Endothelial cell of umbilical vein (primary cell): ENCODE measurements at regions not wholly inside any gene's neighbourhood (a gene's known extent, or its start where the extent isn't known, plus 50 kb on each side); places are given as distances from the start of the nearest gene placed in this dataset.

Experiments used
- BruUV-seq: library from RNA; stranded (reverse); fragments of 400-500 nt; replicated peaks from 2 replicates; lab custom pipeline; 2021; lab: Mats Ljungman, UMichigan
- CTCF ChIA-PET: fragments of 300-600, 350-600 bp; sonication (Branson Sonifier 250); formaldehyde crosslinking; loops from one replicate; lab custom pipeline; 2021; ENCODE audit warnings: antibody characterized with exemption, inconsistent platforms; lab: Charles Lee
- POLR2A ChIA-PET: fragments of 300-600, 350-600 bp; sonication (Branson Sonifier 250); formaldehyde crosslinking; loops from one replicate; lab custom pipeline; 2021; ENCODE audit warnings: antibody characterized with exemption, inconsistent platforms; lab: Charles Lee
- DNase-seq: peaks from one replicate; pipeline ENCODE4 v3.0.0-alpha.2; 2011; ENCODE audit warnings: low read depth, low spot score
- FAIRE-seq: peaks from 2 replicates; lab custom pipeline; 2011; peaks lifted over from hg19 to GRCh38; lab: Jason Lieb, UNC
- H2AFZ ChIP-seq: 2 replicates; pipeline ENCODE4 v1.6.0; 2012; ENCODE audit warnings: low read depth, low read length, control low read depth, inconsistent platforms
- H3K27ac ChIP-seq: 2 replicates; pipeline ENCODE4 v1.5.1; 2011; ENCODE audit warnings: low read depth, mild to moderate bottlenecking, control low read depth, low read length, moderate library complexity; ENCODE audit not compliant: insufficient read depth
- H3K27me3 ChIP-seq, 2 experiments: 2 replicates each; pipeline versions ENCODE4 v1.6.0 to v1.6.1; 2011; ENCODE audit warnings: low read length in 2 of 2, mixed read lengths in 1 of 2; ENCODE audit not compliant: control insufficient read depth in 2 of 2, insufficient read depth in 2 of 2
- H3K36me3 ChIP-seq, 2 experiments: 2 replicates in 1 of 2; 3 replicates in 1 of 2; pipeline ENCODE4 v1.5.1; 2011; ENCODE audit warnings: low read length in 2 of 2, mild to moderate bottlenecking in 1 of 2, moderate library complexity in 1 of 2; ENCODE audit not compliant: control insufficient read depth in 2 of 2, insufficient read depth in 2 of 2; ENCODE audit errors: extremely low read depth in 1 of 2
- H3K4me1 ChIP-seq: 3 replicates; pipeline ENCODE4 v1.5.1; 2011; ENCODE audit warnings: mild to moderate bottlenecking, low read length; ENCODE audit not compliant: control insufficient read depth, insufficient read depth; ENCODE audit errors: extremely low read depth
- H3K4me2 ChIP-seq: 2 replicates; pipeline ENCODE4 v1.6.1; 2011; ENCODE audit warnings: low read length, control low read depth, mixed read lengths; ENCODE audit not compliant: insufficient read depth
- H3K4me3 ChIP-seq, 3 experiments: fragments of 200-600 bp in 1 of 3; sonication (generic), shearing (Covaris generic) in 1 of 3; replicated peaks in 1 of 3; 2 replicates each; pipeline ENCODE4 v1.5.1; 2011 to 2016; ENCODE audit warnings: control low read depth in 3 of 3, low read length in 3 of 3, mild to moderate bottlenecking in 2 of 3, inconsistent platforms in 1 of 3, low read depth in 1 of 3, moderate library complexity in 1 of 3; ENCODE audit not compliant: insufficient read depth in 1 of 3
- H3K79me2 ChIP-seq: 2 replicates; pipeline ENCODE4 v1.6.0; 2012; ENCODE audit warnings: low read length, inconsistent platforms; ENCODE audit not compliant: control insufficient read depth, insufficient read depth
- H3K9ac ChIP-seq: replicated peaks from 2 replicates; pipeline ENCODE3; 2011; ENCODE audit warnings: low read length, control low read depth; ENCODE audit not compliant: insufficient read depth; ENCODE audit errors: extremely low read depth
- H3K9me1 ChIP-seq: replicated peaks from 3 replicates; pipeline ENCODE4 v1.6.0; 2011; ENCODE audit warnings: mild to moderate bottlenecking, low read length; ENCODE audit not compliant: control insufficient read depth, insufficient read depth; ENCODE audit errors: extremely low read depth
- H3K9me3 ChIP-seq: replicated peaks from 2 replicates; pipeline ENCODE4 v1.5.1; 2012; ENCODE audit warnings: low read length, inconsistent platforms; ENCODE audit not compliant: control insufficient read depth, insufficient read depth
- H4K20me1 ChIP-seq: replicated peaks from 2 replicates; pipeline ENCODE3; 2011; ENCODE audit warnings: mild to moderate bottlenecking, low read length; ENCODE audit not compliant: control insufficient read depth, insufficient read depth; ENCODE audit errors: extremely low read depth
- EZH2 ChIP-seq: IDR thresholded peaks from 2 replicates; pipeline ENCODE4 v1.6.1; 2012; ENCODE audit warnings: borderline replicate concordance, low read depth, mild to moderate bottlenecking, moderate library complexity, low read length, inconsistent platforms; ENCODE audit not compliant: severe bottlenecking
- FOS ChIP-seq: IDR thresholded peaks from 2 replicates; pipeline ENCODE4 v1.6.1; 2011; ENCODE audit warnings: mild to moderate bottlenecking, low read length, moderate library complexity, borderline replicate concordance; ENCODE audit not compliant: insufficient read depth
- GATA2 ChIP-seq: IDR thresholded peaks from 2 replicates; pipeline ENCODE4 v1.7.0; 2011; ENCODE audit warnings: low read depth, mild to moderate bottlenecking, moderate library complexity, mixed read lengths, low read length; ENCODE audit not compliant: insufficient read length, insufficient read depth
- JUN ChIP-seq: IDR thresholded peaks from 2 replicates; pipeline ENCODE4 v1.6.1; 2011; ENCODE audit warnings: borderline replicate concordance, low read depth; ENCODE audit not compliant: insufficient read length, insufficient read depth
- MYC ChIP-seq: IDR thresholded peaks from one replicate; pipeline ENCODE4 v1.6.1; 2011; ENCODE audit warnings: mild to moderate bottlenecking, low read depth, low read length
- POLR2A ChIP-seq: IDR thresholded peaks from 2 replicates; pipeline ENCODE4 v1.6.1; 2012; ENCODE audit warnings: low read depth, mild to moderate bottlenecking, control low read depth, low read length
- POLR2AphosphoS5 ChIP-seq: IDR thresholded peaks from 2 replicates; pipeline ENCODE4 v1.6.1; 2012; ENCODE audit warnings: low read depth, mild to moderate bottlenecking, control low read depth, low read length, moderate library complexity; ENCODE audit not compliant: insufficient read depth
- dilution Hi-C: fragments of 300-500 bp; cut with MboI; formaldehyde crosslinking; loops from one replicate; pipeline ENCODE4 v1.15.0; 2019; ENCODE audit warnings: low sequenced_read_pairs; ENCODE audit not compliant: extremely low pct_ligation_motif_present
- intact Hi-C: fragments of 100-400 bp; cut with micrococcal nuclease; formaldehyde crosslinking; loops from one replicate; pipeline ENCODE4 v1.10.0; 2022
- TF ChIP-seq, protein P1 (sequence below), 2 donors: IDR thresholded peaks; 1 replicate in 1 of 2; 2 replicates in 1 of 2; pipeline ENCODE4 v1.5.1; 2011; ENCODE audit warnings: low read length in 2 of 2, mild to moderate bottlenecking in 2 of 2, moderate library complexity in 2 of 2, control low read depth in 1 of 2, inconsistent platforms in 1 of 2, low read depth in 1 of 2; ENCODE audit not compliant: insufficient read depth in 1 of 2; ENCODE audit errors: extremely low read depth in 1 of 2
- TF ChIP-seq, protein P2 (sequence below): IDR thresholded peaks from 2 replicates; pipeline ENCODE4 v1.6.1; 2011; ENCODE audit not compliant: insufficient read depth, insufficient read length

GRCh38 chr10:130728531-130729215 is 582.8 kb downstream of the TCERG1L start:
- ChIA-PET CTCF (no interaction called here), POLR2A (no interaction called here)
- Histone ChIP-seq H3K27ac (no peak overlapping the region), H4K20me1 (no peaks in the 10 kb centered on the region), H3K36me3 (no peaks in the 10 kb centered on the region), H3K4me3 (no peak overlapping the region), H3K9me1 (no peaks in the 10 kb centered on the region), H3K27me3 (no peaks in the 10 kb centered on the region), H3K79me2 (no peaks in the 10 kb centered on the region), H3K4me1 (no peaks in the 10 kb centered on the region), H2AFZ (no peak overlapping the region), H3K4me2 (no peak overlapping the region), H3K9ac (no peak overlapping the region), H3K9me3 (peaks cover 1% of the 10 kb centered on the region)
- no peak for FAIRE-seq
- no peak for DNase-seq
- no peak for TF ChIP-seq JUN
- no peak for TF ChIP-seq EZH2
- TF ChIP-seq, protein P1, sequence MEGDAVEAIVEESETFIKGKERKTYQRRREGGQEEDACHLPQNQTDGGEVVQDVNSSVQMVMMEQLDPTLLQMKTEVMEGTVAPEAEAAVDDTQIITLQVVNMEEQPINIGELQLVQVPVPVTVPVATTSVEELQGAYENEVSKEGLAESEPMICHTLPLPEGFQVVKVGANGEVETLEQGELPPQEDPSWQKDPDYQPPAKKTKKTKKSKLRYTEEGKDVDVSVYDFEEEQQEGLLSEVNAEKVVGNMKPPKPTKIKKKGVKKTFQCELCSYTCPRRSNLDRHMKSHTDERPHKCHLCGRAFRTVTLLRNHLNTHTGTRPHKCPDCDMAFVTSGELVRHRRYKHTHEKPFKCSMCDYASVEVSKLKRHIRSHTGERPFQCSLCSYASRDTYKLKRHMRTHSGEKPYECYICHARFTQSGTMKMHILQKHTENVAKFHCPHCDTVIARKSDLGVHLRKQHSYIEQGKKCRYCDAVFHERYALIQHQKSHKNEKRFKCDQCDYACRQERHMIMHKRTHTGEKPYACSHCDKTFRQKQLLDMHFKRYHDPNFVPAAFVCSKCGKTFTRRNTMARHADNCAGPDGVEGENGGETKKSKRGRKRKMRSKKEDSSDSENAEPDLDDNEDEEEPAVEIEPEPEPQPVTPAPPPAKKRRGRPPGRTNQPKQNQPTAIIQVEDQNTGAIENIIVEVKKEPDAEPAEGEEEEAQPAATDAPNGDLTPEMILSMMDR (IDR thresholded peaks at IDR 0.05; ENCODE audit: extremely low read depth in 1 of 2, insufficient read depth in 1 of 2, low read depth in 1 of 2, low read length in 2 of 2): no peak
- no peak for TF ChIP-seq POLR2A
- TF ChIP-seq, protein P2, sequence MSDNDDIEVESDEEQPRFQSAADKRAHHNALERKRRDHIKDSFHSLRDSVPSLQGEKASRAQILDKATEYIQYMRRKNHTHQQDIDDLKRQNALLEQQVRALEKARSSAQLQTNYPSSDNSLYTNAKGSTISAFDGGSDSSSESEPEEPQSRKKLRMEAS: no peak
- no peak for TF ChIP-seq MYC
- no peak for TF ChIP-seq GATA2
- no peak for TF ChIP-seq POLR2AphosphoS5
- no peak for TF ChIP-seq FOS
- dilution Hi-C loops (no loop called here), intact Hi-C loops (no loop called here)
- BruUV-seq: no TSS peak
